Pons (tissue), 1 donor: ENCODE measurements at regions not wholly inside any gene's neighbourhood (a gene's known extent, or its start where the extent isn't known, plus 50 kb on each side); places are given as distances from the start of the nearest gene placed in this dataset.
"Not testable (repeated sequence)": the region's sequence is repeated elsewhere in the genome, so short reads cannot be mapped to it uniquely, and the experiment has no call there.

Experiments used
- DNase-seq: peaks from one replicate; pipeline ENCODE4 v3.0.0-alpha.2; 2016; ENCODE audit warnings: low spot score

GRCh38 chr12:105581420-105581819 is 250.9 kb downstream of the C12orf75 start:
- DNase-seq: no peak

GRCh38 chr12:105585107-105585506 is 254.6 kb downstream of the C12orf75 start:
- no peak for DNase-seq

- no peak for DNase-seq
These were observed 256.7 kb downstream of the C12orf75 start for GRCh38 chr12:105587237-105587636.

- DNase-seq: no peak
These were observed 257.6 kb downstream of the C12orf75 start for GRCh38 chr12:105588106-105588505.

- no peak for DNase-seq
These were observed 260.1 kb downstream of the C12orf75 start for GRCh38 chr12:105590571-105590970.

GRCh38 chr12:105595440-105595839 is 264.9 kb downstream of the C12orf75 start:
- no peak for DNase-seq

- no peak for DNase-seq
These were observed 266.2 kb downstream of the C12orf75 start for GRCh38 chr12:105596731-105597130.

GRCh38 chr12:105598031-105598430 is 267.5 kb downstream of the C12orf75 start:
- no peak for DNase-seq

- DNase-seq: no peak
These were observed 270.5 kb downstream of the C12orf75 start for GRCh38 chr12:105600911-105601545.

GRCh38 chr12:105602312-105602711 is 271.8 kb downstream of the C12orf75 start:
- not testable (repeated sequence) for DNase-seq

- DNase-seq: not testable (repeated sequence)
These were observed 273.8 kb downstream of the C12orf75 start for GRCh38 chr12:105604281-105604680.

GRCh38 chr12:105606613-105607012 is 276.1 kb downstream of the C12orf75 start:
- not testable (repeated sequence) for DNase-seq

GRCh38 chr12:105609001-105609400 is 278.5 kb downstream of the C12orf75 start:
- DNase-seq: not testable (repeated sequence)

GRCh38 chr12:105610459-105610858 is 280.0 kb downstream of the C12orf75 start:
- no peak for DNase-seq

GRCh38 chr12:105611340-105611739 is 280.8 kb downstream of the C12orf75 start:
- DNase-seq: no peak

GRCh38 chr12:105613269-105613668 is 282.8 kb downstream of the C12orf75 start:
- no peak for DNase-seq

- no peak for DNase-seq
These were observed 283.4 kb downstream of the C12orf75 start for GRCh38 chr12:105613887-105614286.

- no peak for DNase-seq
These were observed 286.6 kb downstream of the C12orf75 start for GRCh38 chr12:105616971-105617540.

- DNase-seq: no peak
These were observed 291.7 kb downstream of the C12orf75 start for GRCh38 chr12:105622220-105622619.

GRCh38 chr12:105622846-105623736 is 292.6 kb downstream of the C12orf75 start:
- no peak for DNase-seq

- DNase-seq: no peak
These were observed 296.2 kb downstream of the C12orf75 start for GRCh38 chr12:105626653-105627052.

- DNase-seq: no peak
These were observed 307.0 kb downstream of the C12orf75 start for GRCh38 chr12:105637470-105637869.

- DNase-seq: no peak
These were observed 310.3 kb downstream of the C12orf75 start for GRCh38 chr12:105640761-105641160.
